Stimulated activated CD8-positive, alpha-beta memory T cell treated with anti-CD3 and anti-CD28 coated beads, Interleukin-15, amount 100 ng/mL, for 4 hours (primary cell): ENCODE measurements at regions not wholly inside any gene's neighbourhood (a gene's known extent, or its start where the extent isn't known, plus 50 kb on each side); places are given as distances from the start of the nearest gene placed in this dataset.

ENCODE experiments used
- DNase-seq, 2 donors: peaks; one replicate each; pipeline ENCODE4 v3.0.0-alpha.2; 2020; ENCODE audit warnings: low read depth in 2 of 2

- no peak for DNase-seq
These were observed 419.2 kb downstream of the GLRX3 start for GRCh38 chr10:130555411-130555750.

- DNase-seq, result no peak
These were observed 421.1 kb downstream of the GLRX3 start for GRCh38 chr10:130557181-130557845.

GRCh38 chr10:130558746-130559546 is 422.8 kb downstream of the GLRX3 start:
- DNase-seq, result no peak

GRCh38 chr10:130559547-130559880 is 423.3 kb downstream of the GLRX3 start:
- DNase-seq, result no peak

- DNase-seq, result no peak
These were observed 423.9 kb downstream of the GLRX3 start for GRCh38 chr10:130560116-130560515.

- DNase-seq, result no peak
These were observed 424.4 kb downstream of the GLRX3 start for GRCh38 chr10:130560573-130560972.

- no peak for DNase-seq
These were observed 425.5 kb downstream of the GLRX3 start for GRCh38 chr10:130561681-130562080.

- DNase-seq, result no peak
These were observed 430.8 kb downstream of the GLRX3 start for GRCh38 chr10:130567011-130567410.

GRCh38 chr10:130567436-130567835 is 431.2 kb downstream of the GLRX3 start:
- no peak for DNase-seq

GRCh38 chr10:130568246-130568645 is 432.1 kb downstream of the GLRX3 start:
- no peak for DNase-seq

- DNase-seq, result no peak
These were observed 433.9 kb downstream of the GLRX3 start for GRCh38 chr10:130570074-130570473.

- DNase-seq, result no peak
These were observed 435.5 kb downstream of the GLRX3 start for GRCh38 chr10:130571674-130572073.

- DNase-seq, result no peak
These were observed 437.3 kb downstream of the GLRX3 start for GRCh38 chr10:130573446-130573845.

- DNase-seq, result no peak
These were observed 439.6 kb downstream of the GLRX3 start for GRCh38 chr10:130575756-130576285.

GRCh38 chr10:130576427-130576826 is 440.2 kb downstream of the GLRX3 start:
- no peak for DNase-seq

- DNase-seq, result no peak
These were observed 440.8 kb downstream of the GLRX3 start for GRCh38 chr10:130577039-130577438.

GRCh38 chr10:130578532-130579289 is 442.5 kb downstream of the GLRX3 start:
- no peak for DNase-seq

- DNase-seq, result no peak
These were observed 443.7 kb downstream of the GLRX3 start for GRCh38 chr10:130579913-130580312.

GRCh38 chr10:130580975-130581374 is 444.8 kb downstream of the GLRX3 start:
- no peak for DNase-seq

- DNase-seq, result no peak
These were observed 451.5 kb downstream of the GLRX3 start for GRCh38 chr10:130587718-130588117.

- DNase-seq, result no peak
These were observed 469.8 kb downstream of the GLRX3 start for GRCh38 chr10:130606001-130606405.

GRCh38 chr10:130607366-130607765 is 471.2 kb downstream of the GLRX3 start:
- DNase-seq, result no peak

GRCh38 chr10:130611239-130611638 is 475.0 kb downstream of the GLRX3 start:
- no peak for DNase-seq
